ENCODE measurements at regions not wholly inside any gene's neighbourhood (a gene's known extent, or its start where the extent isn't known, plus 50 kb on each side); places are given as distances from the start of the nearest gene placed in this dataset.

GRCh38 chr1:69256036-69256435, 311.7 kb upstream of the LRRC7 start:
- no peak overlapping the region for H3K4me2 ChIP-seq
- H4K20me1 ChIP-seq (ENCODE audit: insufficient read depth): no peaks in the 10 kb centered on the region
- H3K9me2 ChIP-seq: no peaks in the 10 kb centered on the region
- no peaks in the 10 kb centered on the region for H3K27me3 ChIP-seq (ENCODE audit: insufficient read depth)
- no peak for TF ChIP-seq MXI1 (IDR thresholded peaks at IDR 0.05; ENCODE audit: low read depth, low read length)
- no peak for TF ChIP-seq TAF1 (IDR thresholded peaks at IDR 0.05; ENCODE audit: borderline replicate concordance, low read depth, low read length)
- TF ChIP-seq EZH2phosphoT487 (IDR thresholded peaks at IDR 0.05; ENCODE audit: borderline replicate concordance, low read depth): no peak
- no peak for TF ChIP-seq MEF2A (IDR thresholded peaks at IDR 0.05; ENCODE audit: borderline replicate concordance, low read depth)
- no peak for TF ChIP-seq RAD21 (IDR thresholded peaks at IDR 0.05; ENCODE audit: low read length)
- no peak for TF ChIP-seq TEAD4 (IDR thresholded peaks at IDR 0.05; ENCODE audit: borderline replicate concordance, insufficient read depth)
- no peak for TF ChIP-seq FOXM1 (IDR thresholded peaks at IDR 0.05; ENCODE audit: low read depth)
- TF ChIP-seq RXRA (IDR thresholded peaks at IDR 0.05; ENCODE audit: borderline replicate concordance, low read depth): no peak
- TF ChIP-seq NFIC (IDR thresholded peaks at IDR 0.05; ENCODE audit: borderline replicate concordance): no peak
- TF ChIP-seq TCF12 (IDR thresholded peaks at IDR 0.05): no peak
- no peak for TF ChIP-seq ELF1 (IDR thresholded peaks at IDR 0.05)
- TF ChIP-seq REST (IDR thresholded peaks at IDR 0.05; ENCODE audit: low read depth, low read length): no peak
- TF ChIP-seq POLR2AphosphoS5 (IDR thresholded peaks at IDR 0.05; ENCODE audit: low read depth, low read length): no peak
- TF ChIP-seq EP300 (IDR thresholded peaks at IDR 0.05; ENCODE audit: borderline replicate concordance in 1 of 2, low read depth in 1 of 2, low read length in 1 of 2): no peak
- TF ChIP-seq SMC3 (IDR thresholded peaks at IDR 0.05; ENCODE audit: low read depth, low read length): no peak
- no peak for TF ChIP-seq NRF1 (IDR thresholded peaks at IDR 0.05; ENCODE audit: low read depth, low read length)
- no peak for TF ChIP-seq USF1 (IDR thresholded peaks at IDR 0.05; ENCODE audit: borderline replicate concordance, low read depth)
- no peak for TF ChIP-seq JUND (IDR thresholded peaks at IDR 0.05)
- TF ChIP-seq MAX (IDR thresholded peaks at IDR 0.05; ENCODE audit: low read depth): no peak
- no peak overlapping the region for H3K9ac ChIP-seq
- H3K4me3 ChIP-seq (ENCODE audit: low read depth in 2 of 2, low read length in 1 of 2): no peak overlapping the region
- H3K36me3 ChIP-seq (replicated peaks in 1 of 2; ENCODE audit: control insufficient read depth in 1 of 2, insufficient read depth in 2 of 2, low read length in 1 of 2): no peaks in the 10 kb centered on the region
- H3K9me3 ChIP-seq: no peaks in the 10 kb centered on the region
- H3K27ac ChIP-seq (ENCODE audit: low read depth in 2 of 2, low read length in 1 of 2): no peak overlapping the region
- ChIA-PET CTCF (no interaction called here), POLR2A (no interaction called here)
- WGBS (ENCODE audit: low lambda C conversion rate): 47% methylated on average over 1 of the region's 1 CpG
- DNase-seq: no peak
- no peak overlapping the region for H2AFZ ChIP-seq (ENCODE audit: low read depth)
- no peaks in the 10 kb centered on the region for H3F3A ChIP-seq (replicated peaks; ENCODE audit: insufficient read depth)
- no peaks in the 10 kb centered on the region for H3K79me2 ChIP-seq (ENCODE audit: insufficient read depth)
- no peaks in the 10 kb centered on the region for H3K4me1 ChIP-seq (ENCODE audit: control insufficient read depth in 1 of 2, insufficient read depth in 2 of 2, low read depth in 1 of 2, low read length in 1 of 2)

Measured in SK-N-SH (cell line).